Neural progenitor cell (in vitro differentiated cells): ENCODE measurements at regions not wholly inside any gene's neighbourhood (a gene's known extent, or its start where the extent isn't known, plus 50 kb on each side); places are given as distances from the start of the nearest gene placed in this dataset.

Experiments used
- EZH2 ChIP-seq: fragments of 200-600 bp; sonication (generic); IDR thresholded peaks from 2 replicates; pipeline ENCODE4 v1.6.1; 2017; ENCODE audit warnings: antibody characterized with exemption, mild to moderate bottlenecking, moderate library complexity
- EZH2phosphoT487 ChIP-seq: fragments of 200-600 bp; sonication (generic); IDR thresholded peaks from 2 replicates; pipeline ENCODE4 v1.6.1; 2017; ENCODE audit warnings: antibody characterized with exemption
- TF ChIP-seq, protein P1 (sequence below): fragments of 200-600 bp; sonication (generic); IDR thresholded peaks from 2 replicates; pipeline ENCODE4 v1.5.1; 2017; ENCODE audit warnings: antibody characterized with exemption, mild to moderate bottlenecking

DNA sequence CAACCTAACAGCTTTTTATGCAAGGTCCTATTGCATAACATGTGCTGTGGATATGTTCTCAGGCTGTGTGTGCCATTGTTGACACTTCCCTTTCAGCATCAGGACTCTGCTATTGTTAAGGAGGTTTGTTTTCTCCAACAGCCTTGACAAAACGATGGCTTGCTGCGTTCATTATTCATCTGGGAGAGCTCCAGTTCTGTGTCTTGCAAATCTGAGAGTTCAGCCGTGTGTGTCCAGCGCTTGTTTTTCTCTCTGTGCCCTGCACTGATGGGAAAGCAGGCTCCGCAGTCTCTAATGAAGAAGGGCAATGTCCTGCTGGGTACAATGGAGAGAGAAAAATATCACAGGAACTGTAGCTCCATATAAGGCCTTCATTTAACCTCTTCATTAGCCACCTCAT is 63.7 kb downstream of the CLDN17 start:
- TF ChIP-seq, protein P1, sequence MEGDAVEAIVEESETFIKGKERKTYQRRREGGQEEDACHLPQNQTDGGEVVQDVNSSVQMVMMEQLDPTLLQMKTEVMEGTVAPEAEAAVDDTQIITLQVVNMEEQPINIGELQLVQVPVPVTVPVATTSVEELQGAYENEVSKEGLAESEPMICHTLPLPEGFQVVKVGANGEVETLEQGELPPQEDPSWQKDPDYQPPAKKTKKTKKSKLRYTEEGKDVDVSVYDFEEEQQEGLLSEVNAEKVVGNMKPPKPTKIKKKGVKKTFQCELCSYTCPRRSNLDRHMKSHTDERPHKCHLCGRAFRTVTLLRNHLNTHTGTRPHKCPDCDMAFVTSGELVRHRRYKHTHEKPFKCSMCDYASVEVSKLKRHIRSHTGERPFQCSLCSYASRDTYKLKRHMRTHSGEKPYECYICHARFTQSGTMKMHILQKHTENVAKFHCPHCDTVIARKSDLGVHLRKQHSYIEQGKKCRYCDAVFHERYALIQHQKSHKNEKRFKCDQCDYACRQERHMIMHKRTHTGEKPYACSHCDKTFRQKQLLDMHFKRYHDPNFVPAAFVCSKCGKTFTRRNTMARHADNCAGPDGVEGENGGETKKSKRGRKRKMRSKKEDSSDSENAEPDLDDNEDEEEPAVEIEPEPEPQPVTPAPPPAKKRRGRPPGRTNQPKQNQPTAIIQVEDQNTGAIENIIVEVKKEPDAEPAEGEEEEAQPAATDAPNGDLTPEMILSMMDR: no peak
- TF ChIP-seq EZH2 (no peak), EZH2phosphoT487 (no peak)
